ENCODE measurements at regions not wholly inside any gene's neighbourhood (a gene's known extent, or its start where the extent isn't known, plus 50 kb on each side); places are given as distances from the start of the nearest gene placed in this dataset.

DNA sequence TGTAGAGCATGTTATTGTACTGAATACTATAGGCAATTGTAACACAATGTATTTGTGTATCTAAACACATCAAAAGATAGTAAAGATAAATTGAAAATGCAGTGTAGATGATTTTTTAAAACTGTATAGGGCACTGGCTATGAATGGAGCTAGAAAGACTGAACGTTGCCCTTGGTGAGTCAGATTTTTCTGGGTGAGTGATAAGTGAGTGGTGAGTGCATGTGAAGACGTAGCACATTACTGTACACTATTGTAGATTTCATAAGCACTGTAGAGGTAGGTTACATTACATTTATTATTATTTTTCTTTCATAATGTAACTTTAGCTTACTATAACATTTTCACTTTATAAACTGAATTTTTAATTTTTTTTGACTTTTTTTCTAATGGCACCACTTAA is 1491.6 kb downstream of the TECRL start:
- in situ Hi-C loops (cut with HindIII; ENCODE audit: low sequenced_read_pairs) = no loop called here

DNA sequence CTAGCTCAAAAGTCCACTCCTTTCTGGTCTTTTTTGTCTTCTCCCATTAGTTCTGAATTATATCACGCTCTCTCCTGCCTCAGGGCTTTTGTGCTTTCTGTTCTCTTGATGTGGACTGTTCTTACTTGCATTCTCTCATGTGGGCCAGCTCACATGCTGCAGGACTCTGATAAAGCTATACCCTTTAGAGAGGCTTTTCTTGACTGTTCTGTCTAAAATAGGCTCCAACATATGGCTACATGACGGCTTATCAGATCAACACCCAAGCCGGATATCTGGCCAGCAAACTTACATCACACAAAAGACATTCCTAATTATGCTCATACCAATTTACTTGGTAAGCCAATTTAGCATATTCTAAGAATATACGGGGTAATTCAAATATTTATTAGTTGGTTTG is 1494.5 kb downstream of the TECRL start:
- in situ Hi-C loops (cut with HindIII; ENCODE audit: low sequenced_read_pairs) = no loop called here

DNA sequence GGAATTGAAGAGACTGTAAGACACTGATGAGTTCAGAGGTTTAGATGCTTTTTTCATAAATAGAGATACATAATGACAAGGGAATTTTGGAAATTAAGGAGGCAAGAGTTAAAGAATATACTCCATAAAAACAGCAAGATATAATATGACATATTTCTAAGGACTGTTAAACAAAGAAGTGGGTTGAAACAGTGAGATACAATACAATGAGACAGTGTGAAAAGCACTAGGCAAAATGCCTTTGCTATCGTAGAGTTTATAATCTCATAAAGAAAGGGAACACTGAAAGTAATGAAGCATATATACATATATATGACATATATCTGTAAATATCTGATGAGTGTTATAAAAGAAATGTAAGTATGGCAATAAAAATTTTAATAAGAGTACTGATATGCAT is 1496.2 kb downstream of the TECRL start:
- in situ Hi-C loops (cut with HindIII; ENCODE audit: low sequenced_read_pairs) = no loop called here

DNA sequence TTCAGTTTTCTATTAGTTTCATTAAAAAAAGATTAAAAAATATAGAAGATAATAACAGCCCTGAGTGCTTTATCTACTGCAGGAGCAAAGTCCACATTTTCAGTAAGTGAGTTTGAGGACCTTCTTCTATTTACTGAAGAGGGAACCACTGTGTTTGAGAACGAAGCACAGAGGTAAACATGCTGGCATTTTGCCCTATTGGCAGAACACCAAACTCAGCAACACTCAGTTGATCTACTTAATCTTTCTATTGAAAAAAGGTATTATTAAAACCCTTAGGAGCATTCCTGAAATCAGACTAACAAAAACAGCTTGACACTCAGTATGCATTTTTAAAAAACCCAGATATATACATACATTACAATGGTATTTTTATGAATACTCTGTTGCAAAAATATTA is 1496.7 kb downstream of the TECRL start:
- in situ Hi-C loops (cut with HindIII; ENCODE audit: low sequenced_read_pairs) = no loop called here

DNA sequence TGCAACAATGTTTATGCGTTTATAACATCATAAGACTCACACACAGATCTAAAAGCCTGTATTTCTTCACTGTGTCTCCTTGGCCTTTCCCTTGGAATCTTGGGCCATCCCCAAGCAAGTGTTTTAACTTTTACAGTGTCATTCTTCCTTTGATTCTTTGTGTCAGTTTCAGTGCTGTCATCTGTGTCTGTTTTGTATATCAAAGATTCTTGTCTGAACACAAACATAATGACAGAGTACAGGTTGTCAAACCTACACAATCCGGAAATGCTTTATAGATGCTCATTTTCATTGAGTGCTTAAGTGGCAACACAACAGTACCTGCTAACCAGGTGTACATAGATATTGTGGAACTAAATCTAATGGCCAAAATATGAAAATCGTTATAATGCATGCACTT is 1500.0 kb downstream of the TECRL start:
- in situ Hi-C loops (cut with HindIII; ENCODE audit: low sequenced_read_pairs) = no loop called here

DNA sequence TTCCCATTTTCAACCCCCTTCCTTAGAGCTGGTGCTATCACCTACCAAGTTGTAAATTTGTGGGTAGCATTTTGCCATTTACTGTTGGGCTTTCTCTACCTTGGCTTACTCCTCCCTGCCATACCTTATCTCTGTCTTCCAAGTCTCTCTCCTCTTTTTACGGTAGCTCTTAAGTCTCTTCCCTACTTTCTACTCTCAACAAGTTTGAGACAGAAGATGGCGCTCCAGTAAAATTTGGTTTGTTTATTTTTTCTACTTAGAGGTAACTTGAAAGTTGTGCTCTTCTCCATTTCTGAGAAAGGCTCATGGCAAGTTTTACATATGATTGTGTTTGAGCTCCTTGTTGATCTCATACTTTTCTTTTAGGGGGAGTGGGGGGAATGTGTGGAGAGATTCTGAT is 1508.1 kb downstream of the TECRL start:
- in situ Hi-C loops (cut with HindIII; ENCODE audit: low sequenced_read_pairs) = no loop called here

DNA sequence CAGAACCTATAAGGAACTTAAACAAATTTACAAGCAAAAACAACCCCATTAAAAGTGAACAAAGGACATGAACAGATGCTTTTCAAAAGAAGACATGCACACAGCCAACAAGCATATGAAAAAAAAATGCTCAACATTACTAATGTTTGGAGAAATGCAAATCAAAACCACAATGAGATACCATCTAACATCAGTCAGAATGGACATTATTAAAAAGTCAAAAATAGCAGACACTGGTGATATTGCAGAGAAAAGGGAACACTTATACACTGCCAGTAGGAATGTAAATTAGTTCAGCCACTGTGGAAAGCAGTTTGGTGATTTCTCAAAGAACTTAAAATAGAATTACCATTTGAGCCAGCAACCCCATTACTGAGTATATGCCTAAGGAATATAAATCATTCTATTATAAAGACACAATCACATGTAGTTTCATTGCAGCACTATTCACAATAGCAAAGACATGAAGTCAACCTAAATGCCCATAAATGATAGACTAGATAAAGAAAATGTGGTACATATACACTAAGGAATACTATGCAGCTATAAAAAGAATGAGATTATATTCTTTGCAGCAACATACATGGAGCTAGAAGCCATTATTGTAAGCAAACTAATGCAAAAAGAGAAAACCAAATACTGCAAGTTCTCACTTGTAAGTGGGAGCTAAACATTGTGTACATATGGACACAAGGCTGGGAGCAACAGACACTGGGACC is 1509.4 kb downstream of the TECRL start:
- in situ Hi-C loops (cut with HindIII; ENCODE audit: low sequenced_read_pairs) = loop anchor here (10.0 kb wide), 1 partner anchor 95 kb away; no protein-coding TSS in a partner anchor

DNA sequence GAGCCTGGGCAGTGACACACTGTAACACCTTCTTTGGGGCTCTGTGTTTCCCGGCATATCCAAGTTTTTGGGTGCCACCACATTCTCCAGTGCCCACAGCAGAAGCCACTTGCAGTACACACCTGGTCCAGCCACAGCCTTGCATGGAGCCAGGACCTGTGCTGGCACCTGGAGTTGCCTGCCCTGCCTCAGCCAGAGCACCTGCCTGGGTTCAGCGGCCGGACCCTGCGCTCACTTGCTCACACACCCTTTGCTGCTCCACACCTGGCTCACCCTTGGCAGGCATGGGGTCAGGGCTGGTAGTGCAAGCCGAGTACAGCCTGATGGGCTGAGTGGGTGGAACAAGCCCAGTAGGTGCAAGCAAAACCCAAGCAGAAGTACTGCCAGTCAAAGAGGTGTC is 1511.1 kb downstream of the TECRL start:
- in situ Hi-C loops (cut with HindIII; ENCODE audit: low sequenced_read_pairs) = loop anchor here (10.0 kb wide), 1 partner anchor 97 kb away; no protein-coding TSS in a partner anchor

DNA sequence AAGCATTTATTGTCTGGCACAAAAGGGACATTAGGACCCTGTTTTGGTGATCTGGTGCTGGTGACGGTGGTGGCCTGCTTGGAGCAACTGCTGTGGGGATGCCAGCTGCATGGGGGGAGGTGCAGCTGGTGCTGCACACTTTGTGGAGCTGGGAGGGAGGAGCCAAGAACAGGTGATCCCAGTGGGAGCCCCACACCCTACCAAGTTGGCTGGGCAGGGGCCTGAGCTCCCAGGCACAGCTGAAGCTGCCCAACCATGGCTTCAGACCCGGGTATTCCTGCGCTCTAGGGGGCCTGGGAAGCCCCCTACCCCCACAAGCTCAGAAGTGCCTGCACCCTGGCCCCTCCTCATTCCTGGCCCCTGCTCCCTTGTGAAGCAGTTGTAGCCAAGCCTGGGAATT is 1512.5 kb downstream of the TECRL start:
- in situ Hi-C loops (cut with HindIII; ENCODE audit: low sequenced_read_pairs) = loop anchor here (10.0 kb wide), 1 partner anchor 98 kb away; no protein-coding TSS in a partner anchor

DNA sequence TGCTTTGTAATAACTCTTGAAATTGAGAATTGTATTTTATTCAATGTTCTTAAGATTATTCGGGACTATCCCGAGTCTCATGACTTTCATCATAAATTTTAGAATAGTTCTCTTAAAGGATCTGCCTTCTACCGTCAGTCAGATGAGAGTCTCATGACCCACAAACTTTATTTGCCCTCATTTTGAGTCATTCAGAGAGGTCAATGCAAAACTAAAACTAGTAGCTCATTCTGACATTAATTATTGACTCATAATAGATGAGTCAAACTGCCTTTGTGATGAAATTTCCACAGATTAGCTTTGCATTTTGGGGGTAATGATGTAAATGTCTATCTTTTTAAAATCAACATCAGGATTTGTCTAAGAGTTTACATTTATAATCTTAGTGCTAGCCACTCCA is 1527.3 kb downstream of the TECRL start:
- in situ Hi-C loops (cut with HindIII; ENCODE audit: low sequenced_read_pairs) = no loop called here

DNA sequence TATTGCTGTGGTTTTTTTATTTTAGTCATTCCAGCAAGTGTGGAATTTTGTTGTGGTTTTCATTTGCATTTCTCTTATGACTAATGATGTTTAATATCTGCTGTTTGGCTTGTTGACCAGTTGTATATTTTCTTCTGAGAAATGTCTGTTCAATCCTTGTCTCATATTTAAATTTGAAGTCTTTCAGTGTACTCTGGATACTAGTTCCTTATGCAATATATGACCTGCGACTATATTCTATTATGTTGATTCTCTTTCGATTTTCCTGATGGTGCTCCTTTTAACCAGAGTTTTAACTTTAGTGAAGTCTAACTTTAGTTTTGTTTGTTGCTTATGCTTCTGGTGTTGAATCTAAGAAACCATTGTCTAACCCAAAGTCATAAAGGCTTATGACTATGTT is 1528.0 kb downstream of the TECRL start:
- in situ Hi-C loops (cut with HindIII; ENCODE audit: low sequenced_read_pairs) = no loop called here

DNA sequence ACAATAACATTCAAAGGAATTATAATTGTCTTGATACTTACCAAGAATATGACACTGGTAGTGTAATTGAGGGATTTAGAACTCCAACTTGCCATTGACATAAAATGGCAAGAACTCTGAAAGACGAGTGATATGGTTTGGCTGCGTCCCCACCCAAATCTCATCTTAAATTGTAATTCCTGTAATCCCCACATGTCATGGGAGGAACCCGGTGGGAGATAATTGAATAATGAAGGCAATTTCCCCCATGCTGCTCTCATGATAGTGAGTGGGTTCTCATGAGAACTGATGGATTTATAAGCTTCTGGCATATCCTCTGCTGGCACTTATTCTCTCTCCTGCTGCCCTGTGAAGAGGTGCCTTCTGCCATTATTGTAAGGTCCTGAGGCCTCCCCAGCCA is 1536.4 kb downstream of the TECRL start:
- in situ Hi-C loops (cut with HindIII; ENCODE audit: low sequenced_read_pairs) = no loop called here

DNA sequence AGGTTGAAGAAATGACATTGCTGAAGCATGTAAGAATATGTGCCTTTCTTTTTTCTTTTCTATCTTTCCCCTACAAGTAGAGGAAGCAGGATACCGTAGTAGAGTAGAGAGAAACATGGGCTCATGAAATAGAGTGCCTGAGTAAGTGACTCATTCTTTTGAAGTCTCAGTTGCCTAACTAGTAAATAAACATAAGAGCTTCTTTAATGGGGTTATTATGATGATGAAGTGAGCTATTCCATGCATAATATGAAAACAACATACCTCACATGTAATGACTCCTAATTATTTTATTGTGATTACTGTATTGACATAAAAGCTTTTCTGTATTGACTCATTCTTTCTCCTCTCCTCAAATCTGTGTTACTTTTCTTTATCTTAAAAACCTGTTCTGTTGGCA is 1538.2 kb downstream of the TECRL start:
- in situ Hi-C loops (cut with HindIII; ENCODE audit: low sequenced_read_pairs) = no loop called here

DNA sequence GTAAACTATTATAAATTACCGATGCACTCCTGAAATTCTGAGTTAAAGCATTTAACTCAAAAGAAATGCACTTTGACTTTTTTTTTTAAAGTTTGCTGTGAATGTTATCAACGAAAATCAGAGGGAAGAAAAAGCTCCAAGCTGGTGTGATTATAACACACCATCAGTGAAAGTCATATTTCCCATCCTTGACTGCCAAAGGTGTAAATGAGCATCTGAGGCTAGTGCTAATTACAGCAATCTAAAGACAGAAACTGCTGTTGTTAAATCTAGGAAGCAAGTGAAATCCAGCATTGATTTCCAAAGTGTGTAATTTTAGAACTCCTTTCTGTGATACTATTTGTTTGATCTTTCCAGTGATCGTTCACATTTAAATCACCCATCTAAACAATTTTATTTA is 1538.8 kb downstream of the TECRL start:
- in situ Hi-C loops (cut with HindIII; ENCODE audit: low sequenced_read_pairs) = no loop called here

DNA sequence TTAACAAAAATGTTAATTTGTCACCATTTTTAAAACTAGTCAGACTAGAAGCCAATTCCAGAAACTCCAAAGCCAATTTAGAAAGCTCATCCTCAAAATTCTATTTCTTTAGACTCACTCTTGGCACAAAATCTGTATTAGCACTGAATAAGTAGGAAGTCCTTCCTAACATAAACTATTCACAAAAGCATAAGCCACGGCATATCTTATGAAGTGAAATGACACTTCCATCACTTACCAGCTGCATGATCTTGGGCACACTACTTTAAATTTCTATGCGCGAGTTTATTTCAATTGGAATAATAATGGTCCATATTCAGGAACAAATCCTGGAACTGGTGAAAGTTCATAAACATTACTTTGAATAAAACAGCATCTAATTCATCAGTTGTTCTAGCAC is 1544.0 kb downstream of the TECRL start:
- in situ Hi-C loops (cut with HindIII; ENCODE audit: low sequenced_read_pairs) = no loop called here

DNA sequence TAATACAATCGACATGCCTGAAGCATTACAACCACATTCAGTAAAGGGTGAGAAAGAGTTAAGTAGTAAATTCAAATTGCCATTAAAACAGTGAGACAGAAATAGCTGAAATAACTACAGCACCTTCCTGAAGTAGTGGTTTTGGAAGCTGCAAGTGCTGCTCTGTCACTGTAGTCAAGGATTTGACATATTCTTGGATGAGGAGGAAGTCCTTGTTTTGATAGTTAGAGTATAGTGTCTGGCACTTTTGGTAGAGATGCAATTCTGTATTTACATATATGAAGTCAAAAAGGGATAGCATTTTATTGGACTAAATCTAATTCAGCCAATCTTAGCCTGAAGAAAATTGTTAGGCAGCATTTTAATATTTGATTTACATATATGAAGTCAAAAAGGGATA is 1559.6 kb downstream of the TECRL start:
- in situ Hi-C loops (cut with HindIII; ENCODE audit: low sequenced_read_pairs) = no loop called here

DNA sequence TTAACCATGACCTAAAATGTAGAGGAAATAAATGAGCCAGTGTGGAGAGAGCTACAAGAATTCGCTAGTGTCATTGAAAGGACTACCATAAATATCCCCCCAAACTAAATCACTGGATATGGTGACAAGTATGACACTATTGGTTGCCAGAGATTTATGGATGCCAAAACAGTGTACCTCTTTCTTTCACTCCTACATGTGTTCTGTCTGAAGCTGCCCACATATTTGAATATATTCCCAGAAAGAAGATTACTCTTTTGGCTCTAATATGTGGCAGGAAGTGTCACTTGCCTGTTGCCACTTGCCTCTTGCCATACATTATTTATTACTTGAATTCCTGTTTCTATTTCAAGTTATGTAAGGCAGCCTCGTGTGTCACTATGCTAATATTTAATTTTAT is 1573.6 kb downstream of the TECRL start:
- in situ Hi-C loops (cut with HindIII; ENCODE audit: low sequenced_read_pairs) = no loop called here

DNA sequence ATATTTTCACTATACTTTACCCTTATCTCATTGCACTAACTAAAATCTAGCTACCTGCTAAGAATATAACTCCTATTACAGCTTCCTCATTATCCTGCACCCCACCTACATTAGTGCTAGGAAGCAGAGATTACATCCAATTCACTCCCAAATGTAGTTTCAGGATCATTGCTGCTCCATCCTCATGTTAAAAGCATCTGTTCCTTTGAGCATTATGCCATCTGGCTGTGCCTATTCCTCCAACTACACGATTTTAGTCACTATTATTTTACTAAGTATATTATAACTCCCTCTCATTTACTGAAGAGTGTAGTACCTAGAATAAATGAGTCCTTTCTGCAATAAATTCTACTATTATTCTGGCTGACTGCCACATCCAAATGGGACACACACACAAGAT is 1586.9 kb downstream of the TECRL start:
- in situ Hi-C loops (cut with HindIII; ENCODE audit: low sequenced_read_pairs) = no loop called here

DNA sequence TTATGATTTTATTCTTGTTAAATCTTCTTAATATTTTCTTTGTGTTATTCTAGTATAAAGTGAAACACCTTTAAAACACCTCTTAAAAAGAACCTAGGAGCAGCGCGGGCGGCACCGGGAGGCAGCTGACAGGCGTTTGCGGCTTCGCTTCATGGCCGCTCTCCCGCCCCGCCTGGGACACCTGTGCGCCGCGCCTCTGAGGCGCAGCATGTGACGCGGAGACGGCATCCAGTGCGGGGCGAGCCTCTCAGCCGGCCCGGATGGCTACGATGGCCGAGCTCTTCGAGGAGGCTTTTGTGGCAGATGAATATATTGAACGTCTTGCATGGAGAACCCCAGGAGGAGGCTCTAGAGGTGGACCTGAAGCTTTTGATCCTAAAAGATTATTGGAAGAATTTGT is 1592.7 kb downstream of the TECRL start:
- in situ Hi-C loops (cut with HindIII; ENCODE audit: low sequenced_read_pairs) = no loop called here

DNA sequence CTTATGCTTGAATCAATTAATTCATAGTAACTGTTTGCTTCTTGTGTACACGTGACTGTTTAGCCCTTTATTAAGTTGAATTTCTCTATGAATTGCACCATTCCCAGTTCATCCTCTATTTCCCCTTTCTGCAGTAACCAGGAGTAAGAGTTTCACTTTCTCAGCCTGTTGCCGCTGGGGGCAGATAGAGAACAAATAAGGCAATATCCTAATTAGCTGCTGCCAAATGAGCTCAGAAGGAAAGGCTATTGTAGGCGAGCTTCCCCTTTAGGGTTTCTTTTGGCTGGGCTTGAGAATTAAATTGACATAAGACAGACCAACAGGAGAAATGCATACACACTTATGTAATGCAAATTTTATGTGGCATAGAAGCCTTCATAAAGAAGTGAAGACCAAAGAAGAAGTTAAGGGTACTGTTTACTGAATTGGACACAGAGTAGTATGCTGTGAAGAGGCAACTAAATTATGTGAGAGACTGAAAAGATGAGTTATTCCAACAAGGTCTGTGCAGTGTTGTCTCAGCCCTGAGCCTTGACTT is 1594.7 kb downstream of the TECRL start:
- in situ Hi-C loops (cut with HindIII; ENCODE audit: low sequenced_read_pairs) = no loop called here

DNA sequence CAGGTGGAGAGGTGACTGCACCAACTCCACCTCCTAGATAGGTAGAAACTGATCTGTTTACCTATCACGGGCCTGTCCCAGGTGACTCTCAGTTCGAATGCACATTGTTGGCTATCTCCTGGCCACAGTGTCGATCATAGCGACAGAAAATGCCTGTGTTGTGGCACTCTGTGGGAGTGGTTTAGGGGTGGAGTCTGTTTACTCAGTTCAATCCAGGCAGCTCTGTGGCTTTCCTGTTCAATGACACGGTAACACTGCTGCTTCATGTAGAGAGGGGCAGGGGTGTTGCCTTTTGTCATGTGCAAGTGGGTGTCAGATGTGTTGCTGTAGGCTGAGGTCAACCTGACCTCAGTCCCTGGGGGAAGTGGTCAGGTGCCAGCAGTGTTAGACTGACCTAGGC is 1602.4 kb downstream of the TECRL start:
- in situ Hi-C loops (cut with HindIII; ENCODE audit: low sequenced_read_pairs) = no loop called here

DNA sequence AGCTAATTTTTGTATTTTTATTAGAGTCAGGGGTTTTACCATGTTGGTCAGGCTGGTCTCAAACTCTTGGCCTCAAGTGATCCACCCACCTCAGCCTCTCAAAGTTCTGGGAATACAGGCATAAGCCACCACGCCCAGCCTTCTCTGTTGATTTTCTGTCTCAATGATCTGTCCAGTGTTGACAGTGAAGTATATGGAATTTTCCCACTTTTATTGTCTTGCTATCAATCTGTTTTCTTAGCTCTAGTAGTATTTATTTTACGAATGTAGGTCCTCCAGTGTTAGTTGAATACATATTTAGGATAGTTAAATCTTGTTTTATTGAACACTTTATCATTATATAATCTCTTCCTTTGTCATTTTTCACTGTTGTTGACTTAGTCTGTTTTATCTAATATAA is 1603.9 kb downstream of the ADGRL3 start:
- in situ Hi-C loops (cut with HindIII; ENCODE audit: low sequenced_read_pairs) = no loop called here

DNA sequence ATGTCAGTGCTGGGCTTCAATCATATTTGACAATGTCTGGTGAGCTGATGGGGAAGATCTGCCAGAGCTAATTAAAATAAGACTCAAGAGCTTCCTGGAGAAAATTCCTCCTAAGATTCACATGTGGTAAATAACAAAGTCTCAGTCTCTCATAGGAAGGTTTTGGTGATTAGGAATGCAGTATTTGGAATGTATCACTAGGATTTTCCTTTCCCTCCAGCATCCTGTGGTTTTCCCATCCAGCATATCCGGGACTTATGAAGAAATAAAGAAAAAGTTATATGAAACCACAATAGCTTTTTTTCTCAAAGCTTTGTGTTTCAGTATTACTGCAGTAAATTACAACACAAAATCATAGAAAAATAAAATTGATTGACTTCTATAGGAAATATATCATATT is 1597.1 kb downstream of the ADGRL3 start:
- in situ Hi-C loops (cut with HindIII; ENCODE audit: low sequenced_read_pairs) = no loop called here

Measured in endothelial cell of hepatic sinusoid (primary cell).